MM.1S (cell line): ENCODE measurements at regions not wholly inside any gene's neighbourhood (a gene's known extent, or its start where the extent isn't known, plus 50 kb on each side); places are given as distances from the start of the nearest gene placed in this dataset.

Experiments used
- DNase-seq: peaks from one replicate; pipeline ENCODE4 v3.0.0-alpha.2; 2015
- H2AFZ ChIP-seq: fragments of 300-600 bp; sonication (generic); 2 replicates; pipeline ENCODE4 v1.6.0; 2016; ENCODE audit warnings: antibody characterized with exemption, low read length
- H3F3A ChIP-seq: fragments of 300-600 bp; sonication (generic); 2 replicates; pipeline ENCODE4 v1.6.1; 2016; ENCODE audit warnings: mild to moderate bottlenecking, antibody characterized with exemption, low read length, moderate library complexity, mixed read lengths; ENCODE audit not compliant: insufficient read depth
- H3K27ac ChIP-seq: fragments of 300-600 bp; sonication (generic); 2 replicates; pipeline ENCODE4 v1.5.1; 2016; ENCODE audit warnings: mild to moderate bottlenecking, low read length
- H3K27me3 ChIP-seq: fragments of 300-600 bp; sonication (generic); replicated peaks from 2 replicates; pipeline ENCODE4 v1.6.0; 2016; ENCODE audit warnings: low read length; ENCODE audit not compliant: insufficient read depth
- H3K36me3 ChIP-seq: fragments of 300-600 bp; sonication (generic); replicated peaks from 2 replicates; pipeline ENCODE4 v1.6.1; 2016; ENCODE audit warnings: mild to moderate bottlenecking, low read length, mixed read lengths; ENCODE audit not compliant: insufficient read depth
- H3K4me1 ChIP-seq: fragments of 300-600 bp; sonication (generic); 2 replicates; pipeline ENCODE4 v1.6.1; 2016; ENCODE audit warnings: low read length, mixed read lengths
- H3K4me2 ChIP-seq: fragments of 300-600 bp; sonication (generic); 2 replicates; pipeline ENCODE4 v1.6.0; 2016; ENCODE audit warnings: low read depth, low read length
- H3K4me3 ChIP-seq: fragments of 300-600 bp; sonication (generic); 2 replicates; pipeline ENCODE4 v1.5.1; 2016; ENCODE audit warnings: low read length, mixed read lengths
- H3K79me2 ChIP-seq: fragments of 300-600 bp; sonication (generic); 2 replicates; pipeline ENCODE4 v1.6.1; 2016; ENCODE audit warnings: mixed run types, low read length, mixed read lengths
- H3K9ac ChIP-seq: fragments of 300-600 bp; sonication (generic); 2 replicates; pipeline ENCODE4 v1.6.1; 2016; ENCODE audit warnings: low read length, mixed read lengths
- H3K9me2 ChIP-seq: fragments of 300-600 bp; sonication (generic); replicated peaks from 2 replicates; pipeline ENCODE4 v1.6.1; 2016; ENCODE audit warnings: mild to moderate bottlenecking, low read length, mixed read lengths; ENCODE audit not compliant: insufficient read depth
- H3K9me3 ChIP-seq: fragments of 300-600 bp; sonication (generic); replicated peaks from 2 replicates; pipeline ENCODE4 v1.6.1; 2016; ENCODE audit warnings: mild to moderate bottlenecking, low read length, mixed read lengths; ENCODE audit not compliant: insufficient read depth
- H4K20me1 ChIP-seq: fragments of 300-600 bp; sonication (generic); 2 replicates; pipeline ENCODE4 v1.6.1; 2016; ENCODE audit warnings: mild to moderate bottlenecking, low read length, moderate library complexity, mixed read lengths; ENCODE audit not compliant: insufficient read depth
- CTCF ChIP-seq: fragments of 300-600 bp; sonication (generic); IDR thresholded peaks from 2 replicates; pipeline ENCODE4 v1.5.1; 2016; ENCODE audit warnings: antibody characterized with exemption, low read length, mixed read lengths
- EZH2 ChIP-seq: fragments of 300-600 bp; sonication (generic); optimal IDR thresholded peaks from 2 replicates; pipeline ENCODE3; 2017; ENCODE audit warnings: low read depth, mild to moderate bottlenecking, antibody characterized with exemption, low read length, mixed read lengths
- EZH2phosphoT487 ChIP-seq: fragments of 300-600 bp; sonication (generic); IDR thresholded peaks from 2 replicates; pipeline ENCODE4 v1.6.1; 2018; ENCODE audit warnings: antibody characterized with exemption, low read length

- no peak for DNase-seq
- H3K9me3 ChIP-seq, result no peaks in the 10 kb centered on the region
- H3K4me1 ChIP-seq, result peaks cover 28% of the 10 kb centered on the region
- no peak overlapping the region for H3K27ac ChIP-seq
- no peaks in the 10 kb centered on the region for H3K36me3 ChIP-seq
- no peak overlapping the region for H3K4me2 ChIP-seq
- no peak overlapping the region for H2AFZ ChIP-seq
- H3K9me2 ChIP-seq, result no peaks in the 10 kb centered on the region
- H3K9ac ChIP-seq, result no peak overlapping the region
- no peaks in the 10 kb centered on the region for H4K20me1 ChIP-seq
- H3K27me3 ChIP-seq, result no peaks in the 10 kb centered on the region
- no peak overlapping the region for H3K4me3 ChIP-seq
- TF ChIP-seq EZH2phosphoT487 (no peak), CTCF (no peak), EZH2 (no peak)
- peaks cover 26% of the 10 kb centered on the region for H3F3A ChIP-seq
- no peaks in the 10 kb centered on the region for H3K79me2 ChIP-seq
Observed at GRCh38 chr5:92508271-92508670, 1072.7 kb downstream of the NR2F1-AS1 start.

- Histone ChIP-seq H3K4me2 (peak overlapping the region; percentile 80), H3K4me3 (peak overlapping the region; percentile 34; the same call in 1 of the 2 replicates), H2AFZ (peak overlapping the region; percentile 50; the same call in 1 of the 2 replicates), H3K36me3 (no peaks in the 10 kb centered on the region), H3K9me3 (no peaks in the 10 kb centered on the region), H3K9ac (peak overlapping the region; percentile 30; the same call in 1 of the 2 replicates), H4K20me1 (no peaks in the 10 kb centered on the region), H3K27ac (peak overlapping the region; percentile 66; the same call in 1 of the 2 replicates), H3K4me1 (peaks cover 36% of the 10 kb centered on the region), H3K79me2 (no peaks in the 10 kb centered on the region), H3K27me3 (no peaks in the 10 kb centered on the region), H3F3A (peaks cover 29% of the 10 kb centered on the region), H3K9me2 (no peaks in the 10 kb centered on the region)
- TF ChIP-seq CTCF (no peak), EZH2 (no peak), EZH2phosphoT487 (no peak)
- peak; percentile 72 for DNase-seq
Observed at GRCh38 chr5:92505925-92506324, 1075.1 kb downstream of the NR2F1-AS1 start.

GRCh38 chr5:92505145-92505544, 1075.9 kb downstream of the NR2F1-AS1 start:
- no peaks in the 10 kb centered on the region for H3K79me2 ChIP-seq
- no peak for TF ChIP-seq CTCF
- no peak for TF ChIP-seq EZH2
- TF ChIP-seq EZH2phosphoT487, result no peak
- H3F3A ChIP-seq, result peaks cover 31% of the 10 kb centered on the region
- H3K9me2 ChIP-seq, result no peaks in the 10 kb centered on the region
- no peaks in the 10 kb centered on the region for H4K20me1 ChIP-seq
- no peak for DNase-seq
- H3K27ac ChIP-seq, result peak overlapping the region; percentile 81; the same call in 1 of the 2 replicates
- H3K27me3 ChIP-seq, result no peaks in the 10 kb centered on the region
- H3K9me3 ChIP-seq, result no peaks in the 10 kb centered on the region
- H3K4me3 ChIP-seq, result peak overlapping the region; percentile 13; the same call in 1 of the 2 replicates
- no peak overlapping the region for H3K9ac ChIP-seq
- no peaks in the 10 kb centered on the region for H3K36me3 ChIP-seq
- peak overlapping the region; percentile 44; the same call in 1 of the 2 replicates for H2AFZ ChIP-seq
- peak overlapping the region; percentile 80 for H3K4me2 ChIP-seq
- peaks cover 41% of the 10 kb centered on the region for H3K4me1 ChIP-seq
